Vagina (tissue), 2 donors: ENCODE measurements at regions not wholly inside any gene's neighbourhood (a gene's known extent, or its start where the extent isn't known, plus 50 kb on each side); places are given as distances from the start of the nearest gene placed in this dataset.

ENCODE experiments used
- DNase-seq, 2 donors: peaks; one replicate each; pipeline ENCODE4 v3.0.0-alpha.2; 2017; ENCODE audit errors: extremely low spot score in 2 of 2
- H3K27ac ChIP-seq: fragments of 200-600 bp; sonication (generic); one replicate; pipeline ENCODE4 v1.5.1; 2019
- H3K27me3 ChIP-seq: fragments of 200-600 bp; sonication (generic); one replicate; pipeline ENCODE4 v1.5.1; 2019
- H3K36me3 ChIP-seq, 2 donors: fragments of 200-600 bp; sonication (generic); one replicate each; pipeline ENCODE4 v1.5.1; 2017 to 2019
- H3K4me1 ChIP-seq: fragments of 200-600 bp; sonication (generic); one replicate; pipeline ENCODE4 v1.5.1; 2019
- H3K4me3 ChIP-seq, 2 donors: fragments of 200-600 bp; sonication (generic); 1 replicate in 1 of 2; 2 replicates in 1 of 2; pipeline ENCODE4 v1.5.1; 2016 to 2019
- H3K9me3 ChIP-seq: fragments of 200-600 bp; sonication (generic); one replicate; pipeline ENCODE4 v1.5.1; 2019
- POLR2A ChIP-seq, 2 donors: fragments of 450-650 bp; IDR thresholded peaks; one replicate each; pipeline ENCODE4 v1.6.1; 2017; ENCODE audit warnings: antibody characterized with exemption in 2 of 2, mild to moderate bottlenecking in 2 of 2, moderate library complexity in 2 of 2
- POLR2AphosphoS5 ChIP-seq, 2 donors: sonication (generic); formaldehyde crosslinking; IDR thresholded peaks; one replicate each; pipeline ENCODE4 v1.9.0; 2017; ENCODE audit warnings: antibody characterized with exemption in 2 of 2, mild to moderate bottlenecking in 2 of 2, low read depth in 1 of 2; ENCODE audit not compliant: insufficient read depth in 1 of 2
- intact Hi-C: fragments of 100-400 bp; cut with DNase I; formaldehyde crosslinking; loops from one replicate; pipeline ENCODE4 v1.15.1; 2023
- TF ChIP-seq, protein P1 (sequence below), 3 experiments: fragments of 450-650 bp in 2 of 3; fragments of 200-600 bp in 1 of 3; sonication (generic) in 1 of 3; IDR thresholded peaks; one replicate each; pipeline ENCODE4 v1.5.1; 2017 to 2019; ENCODE audit warnings: antibody characterized with exemption in 3 of 3, mild to moderate bottlenecking in 2 of 3, moderate library complexity in 2 of 3

DNA sequence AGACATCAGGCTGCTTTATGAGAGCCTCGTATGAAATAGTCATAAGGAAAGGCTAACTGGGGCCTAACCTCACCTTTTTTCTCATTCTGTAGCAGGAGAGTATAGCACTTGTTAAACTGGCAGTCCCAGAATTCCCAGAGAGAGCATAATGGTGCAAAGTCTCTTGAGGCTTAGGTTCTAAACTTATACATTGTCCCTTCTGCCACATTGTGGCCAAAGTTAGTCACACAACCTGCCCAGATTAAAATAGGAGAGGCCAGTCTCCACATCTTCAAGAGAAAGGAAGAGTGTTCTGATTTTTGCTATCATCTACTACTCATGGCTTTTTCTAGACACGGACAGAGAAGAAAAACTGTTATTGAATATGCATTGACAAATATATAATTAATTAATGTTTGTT, 1588.9 kb upstream of the PCDH7 start:
- Histone ChIP-seq H3K4me3 (no peak overlapping the region), H3K36me3 (no peaks in the 10 kb centered on the region), H3K9me3 (no peaks in the 10 kb centered on the region), H3K4me1 (no peaks in the 10 kb centered on the region), H3K27ac (no peak overlapping the region), H3K27me3 (no peaks in the 10 kb centered on the region)
- intact Hi-C loops: no loop called here
- no peak for DNase-seq
- no peak for TF ChIP-seq POLR2A (IDR thresholded peaks at IDR 0.05)
- no peak for TF ChIP-seq POLR2AphosphoS5 (IDR thresholded peaks at IDR 0.05; ENCODE audit: insufficient read depth in 1 of 2, low read depth in 1 of 2)
- TF ChIP-seq, protein P1, sequence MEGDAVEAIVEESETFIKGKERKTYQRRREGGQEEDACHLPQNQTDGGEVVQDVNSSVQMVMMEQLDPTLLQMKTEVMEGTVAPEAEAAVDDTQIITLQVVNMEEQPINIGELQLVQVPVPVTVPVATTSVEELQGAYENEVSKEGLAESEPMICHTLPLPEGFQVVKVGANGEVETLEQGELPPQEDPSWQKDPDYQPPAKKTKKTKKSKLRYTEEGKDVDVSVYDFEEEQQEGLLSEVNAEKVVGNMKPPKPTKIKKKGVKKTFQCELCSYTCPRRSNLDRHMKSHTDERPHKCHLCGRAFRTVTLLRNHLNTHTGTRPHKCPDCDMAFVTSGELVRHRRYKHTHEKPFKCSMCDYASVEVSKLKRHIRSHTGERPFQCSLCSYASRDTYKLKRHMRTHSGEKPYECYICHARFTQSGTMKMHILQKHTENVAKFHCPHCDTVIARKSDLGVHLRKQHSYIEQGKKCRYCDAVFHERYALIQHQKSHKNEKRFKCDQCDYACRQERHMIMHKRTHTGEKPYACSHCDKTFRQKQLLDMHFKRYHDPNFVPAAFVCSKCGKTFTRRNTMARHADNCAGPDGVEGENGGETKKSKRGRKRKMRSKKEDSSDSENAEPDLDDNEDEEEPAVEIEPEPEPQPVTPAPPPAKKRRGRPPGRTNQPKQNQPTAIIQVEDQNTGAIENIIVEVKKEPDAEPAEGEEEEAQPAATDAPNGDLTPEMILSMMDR (IDR thresholded peaks at IDR 0.05): no peak

DNA sequence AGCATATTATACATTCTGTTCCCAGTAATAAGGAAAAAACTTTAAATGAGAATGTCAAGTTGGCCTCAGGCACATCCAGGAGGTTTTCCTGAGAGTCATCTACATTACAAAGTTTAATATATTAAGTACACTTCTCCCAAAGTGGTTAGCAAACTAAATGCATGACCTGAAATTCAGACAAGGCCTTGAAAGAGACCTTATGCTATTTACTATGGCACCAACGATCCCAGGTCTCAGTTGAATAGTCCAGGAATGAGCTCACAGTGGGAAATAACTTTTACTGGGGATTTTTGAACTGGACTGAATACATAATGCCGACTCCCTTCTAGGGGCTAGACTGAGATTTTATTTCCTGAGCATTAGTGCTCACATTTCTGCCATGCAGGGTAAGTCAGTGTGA, 1577.5 kb upstream of the PCDH7 start:
- no peak overlapping the region for H3K27ac ChIP-seq
- TF ChIP-seq POLR2AphosphoS5 (IDR thresholded peaks at IDR 0.05; ENCODE audit: insufficient read depth in 1 of 2, low read depth in 1 of 2) (no peak), POLR2A (IDR thresholded peaks at IDR 0.05) (no peak)
- no peaks in the 10 kb centered on the region for H3K9me3 ChIP-seq
- no peaks in the 10 kb centered on the region for H3K4me1 ChIP-seq
- no peak for DNase-seq
- intact Hi-C loops: no loop called here
- H3K27me3 ChIP-seq: no peaks in the 10 kb centered on the region
- no peaks in the 10 kb centered on the region for H3K36me3 ChIP-seq
- H3K4me3 ChIP-seq: no peak overlapping the region

DNA sequence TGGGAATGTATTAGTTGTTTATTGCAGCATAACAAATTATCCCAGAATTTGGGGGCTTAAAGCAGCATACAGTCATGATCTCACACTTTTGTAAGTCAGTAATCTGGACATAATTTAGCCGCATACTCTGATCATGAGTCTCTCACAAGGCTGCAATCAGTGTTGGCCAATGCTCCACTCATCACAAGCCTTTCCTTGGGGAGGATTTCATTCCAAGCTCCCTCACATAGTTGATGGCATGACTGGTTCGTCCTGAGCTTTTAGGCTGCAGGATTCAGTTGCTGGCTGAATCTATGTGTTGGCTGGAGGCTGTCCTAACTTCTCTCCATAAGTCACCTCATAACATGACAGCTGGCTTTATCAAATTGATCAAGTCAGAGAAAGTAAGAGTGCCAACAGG, 1568.6 kb upstream of the PCDH7 start:
- Histone ChIP-seq H3K9me3 (no peaks in the 10 kb centered on the region), H3K4me3 (no peak overlapping the region), H3K36me3 (no peaks in the 10 kb centered on the region), H3K27ac (no peak overlapping the region), H3K4me1 (no peaks in the 10 kb centered on the region), H3K27me3 (no peaks in the 10 kb centered on the region)
- no peak for DNase-seq
- TF ChIP-seq POLR2AphosphoS5 (IDR thresholded peaks at IDR 0.05; ENCODE audit: insufficient read depth in 1 of 2, low read depth in 1 of 2) (no peak), POLR2A (IDR thresholded peaks at IDR 0.05) (no peak)
- TF ChIP-seq, protein P1 (IDR thresholded peaks at IDR 0.05): no peak
- intact Hi-C loops: no loop called here

DNA sequence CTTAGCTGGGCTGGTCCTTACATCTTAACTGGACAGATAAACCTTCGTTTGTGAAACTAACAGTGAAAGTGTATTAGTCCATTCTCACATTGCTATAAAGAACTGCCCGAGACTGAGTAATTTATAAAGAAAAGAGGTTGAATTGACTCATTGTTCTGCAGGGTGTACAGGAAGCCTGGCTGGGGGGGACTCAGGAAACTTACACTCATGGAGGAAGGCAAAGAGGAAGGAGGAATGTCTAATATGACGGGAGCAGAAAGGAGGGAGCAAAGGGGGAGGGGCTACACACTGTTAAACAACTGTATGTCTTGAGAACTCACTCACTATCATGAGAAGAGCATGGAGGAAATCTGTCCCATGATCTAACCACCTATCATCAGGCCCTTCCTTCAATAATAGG, 1566.5 kb upstream of the PCDH7 start:
- DNase-seq: no peak
- Histone ChIP-seq H3K4me3 (no peak overlapping the region), H3K36me3 (no peaks in the 10 kb centered on the region), H3K4me1 (no peaks in the 10 kb centered on the region), H3K27me3 (no peaks in the 10 kb centered on the region), H3K27ac (no peak overlapping the region), H3K9me3 (no peaks in the 10 kb centered on the region)
- intact Hi-C loops: no loop called here
- TF ChIP-seq, protein P1 (IDR thresholded peaks at IDR 0.05): no peak
- TF ChIP-seq POLR2AphosphoS5 (IDR thresholded peaks at IDR 0.05; ENCODE audit: insufficient read depth in 1 of 2, low read depth in 1 of 2): no peak
- no peak for TF ChIP-seq POLR2A (IDR thresholded peaks at IDR 0.05)

DNA sequence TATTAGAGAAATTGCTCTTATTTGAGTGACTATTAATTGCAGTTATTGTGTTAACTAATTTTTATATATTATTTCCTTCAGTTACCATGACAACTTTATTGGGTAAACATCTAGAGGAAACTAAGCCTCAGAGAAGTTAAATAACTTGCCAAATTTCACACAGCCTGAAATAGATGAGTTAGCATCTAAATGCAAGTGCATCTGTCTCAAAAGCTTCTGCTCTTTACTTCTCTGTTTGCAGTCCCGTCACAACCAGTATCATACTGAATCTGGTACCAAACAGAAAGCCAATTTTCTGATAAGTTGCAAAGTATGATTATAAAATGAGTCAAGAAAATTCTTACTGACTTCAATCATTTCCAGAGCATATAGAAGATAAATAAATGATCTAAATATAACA, 1544.9 kb upstream of the PCDH7 start:
- Histone ChIP-seq H3K27ac (no peak overlapping the region), H3K9me3 (no peaks in the 10 kb centered on the region), H3K27me3 (no peaks in the 10 kb centered on the region), H3K4me1 (no peaks in the 10 kb centered on the region), H3K36me3 (no peaks in the 10 kb centered on the region), H3K4me3 (no peak overlapping the region)
- intact Hi-C loops: no loop called here
- no peak for DNase-seq
- TF ChIP-seq POLR2A (IDR thresholded peaks at IDR 0.05): no peak

DNA sequence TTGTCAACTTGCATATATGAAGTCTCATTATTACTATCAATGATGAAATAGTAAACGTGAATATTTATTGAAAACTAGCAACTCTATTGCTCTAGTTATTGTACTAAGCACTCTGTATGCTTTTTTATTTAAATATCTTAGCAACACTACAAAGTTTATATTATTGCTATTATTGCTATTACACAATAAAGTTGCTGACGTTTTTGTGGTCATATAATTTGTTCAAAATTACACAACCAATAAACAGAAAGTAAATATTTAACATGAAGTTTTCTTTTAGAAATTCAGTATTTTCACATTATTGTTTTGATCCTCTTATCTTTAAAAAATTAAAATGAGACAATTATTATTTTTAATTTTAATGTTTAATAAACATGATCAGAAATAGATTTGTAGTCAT, 1521.1 kb upstream of the PCDH7 start:
- Histone ChIP-seq H3K9me3 (no peaks in the 10 kb centered on the region), H3K27me3 (no peaks in the 10 kb centered on the region), H3K4me3 (no peak overlapping the region), H3K36me3 (no peaks in the 10 kb centered on the region), H3K27ac (no peak overlapping the region), H3K4me1 (no peaks in the 10 kb centered on the region)
- no peak for DNase-seq
- intact Hi-C loops: no loop called here
- TF ChIP-seq POLR2AphosphoS5 (IDR thresholded peaks at IDR 0.05; ENCODE audit: insufficient read depth in 1 of 2, low read depth in 1 of 2): no peak
- no peak for TF ChIP-seq POLR2A (IDR thresholded peaks at IDR 0.05)
- TF ChIP-seq, protein P1 (IDR thresholded peaks at IDR 0.05): no peak
